HG03439 (cell line): ENCODE measurements at regions not wholly inside any gene's neighbourhood (a gene's known extent, or its start where the extent isn't known, plus 50 kb on each side); places are given as distances from the start of the nearest gene placed in this dataset.

Source experiments
- ATAC-seq: cut with Tn5 transposase; IDR thresholded peaks from one replicate; pipeline ENCODE4 v1.9.1; 2021; ENCODE audit warnings: mild to moderate bottlenecking, moderate library complexity; ENCODE audit not compliant: unreplicated experiment

DNA sequence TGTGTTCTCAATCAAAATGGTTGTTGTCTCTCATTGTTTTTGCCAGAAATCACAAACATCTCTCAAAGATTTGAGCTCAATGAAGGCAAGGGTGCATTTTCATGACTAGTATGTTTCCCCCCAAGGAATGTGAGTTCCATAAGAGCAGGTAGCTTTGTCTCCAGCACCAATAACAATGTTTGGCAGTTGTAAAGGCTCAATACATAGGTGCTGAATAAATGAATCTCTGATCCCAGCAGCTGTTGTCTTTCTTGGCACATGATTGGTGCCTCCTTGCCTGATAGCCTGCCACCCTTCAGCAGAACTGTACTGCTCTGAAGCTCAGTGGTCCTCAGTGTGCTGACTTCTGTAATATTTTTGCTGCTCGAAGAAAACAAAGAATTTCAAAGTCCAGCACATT, 103.1 kb upstream of the CDH11 start:
- ATAC-seq, result no peak

DNA sequence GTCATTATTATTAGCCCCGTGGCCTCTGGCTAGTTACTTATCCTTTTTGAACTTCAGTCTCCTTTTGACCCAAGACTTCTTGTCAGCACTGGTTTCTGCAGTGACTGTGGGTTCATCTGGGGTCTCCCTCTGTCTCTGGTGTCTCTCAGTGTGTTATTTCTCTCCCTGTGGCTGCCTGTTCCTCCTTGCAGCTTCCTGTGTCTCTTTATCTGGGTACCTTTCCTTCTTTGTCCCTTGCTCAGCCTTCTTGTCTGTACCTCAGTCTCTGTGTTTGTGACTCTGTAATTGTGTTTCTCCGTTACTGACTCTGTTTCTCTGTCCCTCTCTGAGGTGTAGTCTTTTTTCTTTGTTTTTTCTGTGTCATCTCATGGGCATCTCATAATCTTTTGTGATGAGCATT, 102.6 kb upstream of the CDH11 start:
- ATAC-seq, result no peak

DNA sequence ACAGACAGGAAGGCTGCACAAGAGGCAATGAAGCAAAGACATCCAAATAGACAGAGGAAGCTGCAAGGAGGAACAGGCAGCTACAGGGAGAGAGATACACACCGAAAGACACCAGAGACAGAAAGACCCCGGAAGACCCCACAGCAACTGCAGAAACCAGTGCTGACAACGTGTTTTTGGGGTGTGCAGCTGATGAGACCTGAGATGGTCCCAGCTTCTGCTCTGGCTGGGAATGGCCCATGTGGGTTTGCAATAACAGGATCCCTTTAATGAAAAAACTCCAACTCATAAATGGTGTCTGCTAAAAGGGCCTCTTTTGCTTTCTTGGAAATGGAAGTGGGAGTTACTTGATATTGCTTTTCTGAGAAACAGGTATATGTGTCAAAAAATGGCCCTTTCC, 101.5 kb upstream of the CDH11 start:
- ATAC-seq, result no peak

DNA sequence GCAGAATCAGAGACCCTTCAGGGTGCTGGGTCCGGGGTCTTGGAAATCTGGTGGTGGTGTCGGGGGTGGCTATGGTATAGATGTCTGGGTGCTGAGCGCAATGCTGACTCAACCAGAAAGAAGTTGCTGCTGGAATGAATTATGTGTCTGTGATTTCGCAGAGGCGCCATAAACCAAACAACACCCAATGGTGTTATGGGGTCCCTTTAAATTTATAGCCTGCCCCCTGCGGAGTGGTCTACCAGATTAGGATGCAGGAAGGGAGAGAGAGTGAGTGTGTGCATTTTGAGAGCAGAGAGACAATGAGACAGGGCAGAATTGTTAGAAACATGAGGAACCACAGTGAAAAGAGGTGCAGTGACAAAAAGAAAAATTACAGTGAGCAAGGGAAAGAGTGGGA, 100.7 kb upstream of the CDH11 start:
- no peak for ATAC-seq

DNA sequence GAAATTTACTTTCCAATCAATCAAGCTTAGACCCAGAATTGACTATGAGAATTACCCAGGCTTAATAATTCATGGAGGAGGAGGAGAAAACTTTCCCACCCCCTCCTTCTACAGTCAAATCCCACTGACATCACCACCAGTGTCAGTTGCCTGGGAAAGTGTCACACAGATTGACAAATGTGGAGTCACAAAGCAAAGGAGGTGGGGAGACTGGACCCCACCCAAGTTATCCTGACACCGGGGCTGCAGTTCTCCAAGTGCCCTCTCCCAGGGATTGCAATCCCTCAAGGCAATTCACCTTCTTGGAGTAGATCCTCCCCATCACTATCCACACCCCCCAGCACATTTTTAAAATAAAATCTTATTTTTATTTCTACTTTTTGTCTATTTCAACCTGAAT, 100.2 kb upstream of the CDH11 start:
- no peak for ATAC-seq

DNA sequence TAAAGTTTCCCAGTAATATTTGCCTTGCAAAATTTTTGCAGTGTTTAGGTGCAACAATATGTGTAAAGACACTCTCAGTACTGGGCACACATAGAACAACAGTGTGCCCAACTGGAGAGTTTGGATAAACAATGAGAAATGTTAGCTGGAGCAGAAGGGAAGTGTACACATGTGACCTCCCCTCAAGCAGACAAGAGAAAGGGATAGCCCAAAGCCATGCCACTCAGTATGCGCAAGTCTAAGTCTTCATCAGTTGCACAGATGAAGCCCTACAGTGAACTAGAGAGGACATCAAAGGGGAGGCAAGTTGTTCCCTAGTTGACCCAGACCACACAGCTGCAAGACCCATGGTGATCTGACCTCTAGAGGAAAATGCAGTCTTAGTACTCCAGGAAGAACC, 97.9 kb upstream of the CDH11 start:
- no peak for ATAC-seq

DNA sequence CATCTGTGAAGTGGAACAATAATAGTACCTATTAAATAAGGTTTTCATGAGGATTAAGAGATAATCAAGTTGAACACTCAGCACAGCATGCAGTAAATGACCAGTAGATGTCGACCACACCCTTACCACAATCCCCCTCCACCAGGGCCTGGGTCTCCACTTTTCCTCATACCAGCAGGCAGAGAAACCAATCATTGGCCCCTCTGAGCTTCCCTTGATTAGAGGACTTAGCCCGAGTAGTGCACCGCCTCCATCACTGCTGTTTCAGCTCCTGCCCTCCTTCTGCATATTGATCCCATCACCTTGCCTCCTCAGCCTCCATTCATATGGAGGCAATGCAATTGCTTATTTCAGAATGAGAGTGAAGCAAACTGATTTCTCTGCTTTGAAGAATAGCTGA, 96.5 kb upstream of the CDH11 start:
- ATAC-seq, result no peak

DNA sequence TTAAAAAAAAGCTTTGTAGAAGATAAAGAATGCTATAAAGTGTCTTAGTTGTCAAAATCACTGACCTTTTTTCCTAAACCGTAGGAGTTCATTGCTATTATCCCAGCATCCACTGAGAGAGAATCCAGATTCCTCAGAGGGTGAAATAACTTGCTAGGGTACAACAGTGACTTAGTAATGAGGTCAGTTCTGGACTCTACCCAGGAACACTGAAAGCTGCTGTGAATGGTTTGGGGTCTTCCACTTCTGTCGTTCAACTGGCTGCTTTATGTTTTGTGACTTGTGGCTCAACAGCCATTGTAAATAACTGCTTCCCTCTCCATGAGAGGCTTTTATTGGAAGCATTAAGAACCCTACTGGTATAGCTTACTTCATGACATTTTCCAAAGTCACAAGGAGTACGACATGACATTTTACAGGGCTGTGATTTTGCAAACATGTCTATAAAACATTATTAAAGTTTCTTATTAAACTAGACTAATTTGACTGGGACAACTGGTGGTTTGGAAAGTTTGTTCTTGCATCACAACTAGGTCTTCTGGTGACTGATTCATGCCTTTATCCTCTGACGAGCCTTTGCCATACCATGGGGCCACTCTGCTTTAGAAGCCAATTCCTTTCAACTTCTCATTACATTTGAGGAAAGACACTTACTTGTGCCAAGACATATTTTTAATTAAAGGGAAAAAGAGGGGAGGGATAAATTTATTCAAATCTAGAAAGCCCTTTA, 92.2 kb upstream of the CDH11 start:
- no peak for ATAC-seq

DNA sequence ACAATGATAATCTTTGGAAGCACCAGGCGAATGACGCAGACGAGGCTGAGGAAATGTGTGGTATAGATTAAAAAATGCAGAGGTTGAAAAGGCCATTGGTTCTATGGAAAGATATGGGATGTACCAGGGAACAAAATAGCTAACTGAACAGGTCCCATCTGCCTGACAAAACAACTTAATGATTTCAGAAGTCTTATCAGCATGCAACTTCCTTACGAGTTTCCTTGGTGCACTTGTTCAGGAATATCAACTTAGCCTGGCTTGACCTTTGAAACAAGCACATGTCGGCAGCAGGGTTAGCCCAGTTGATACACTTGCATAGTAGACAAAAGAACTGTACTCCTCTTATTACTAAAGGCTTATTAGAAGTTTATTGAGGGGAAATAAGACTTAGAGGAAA, 90.9 kb upstream of the CDH11 start:
- no peak for ATAC-seq

DNA sequence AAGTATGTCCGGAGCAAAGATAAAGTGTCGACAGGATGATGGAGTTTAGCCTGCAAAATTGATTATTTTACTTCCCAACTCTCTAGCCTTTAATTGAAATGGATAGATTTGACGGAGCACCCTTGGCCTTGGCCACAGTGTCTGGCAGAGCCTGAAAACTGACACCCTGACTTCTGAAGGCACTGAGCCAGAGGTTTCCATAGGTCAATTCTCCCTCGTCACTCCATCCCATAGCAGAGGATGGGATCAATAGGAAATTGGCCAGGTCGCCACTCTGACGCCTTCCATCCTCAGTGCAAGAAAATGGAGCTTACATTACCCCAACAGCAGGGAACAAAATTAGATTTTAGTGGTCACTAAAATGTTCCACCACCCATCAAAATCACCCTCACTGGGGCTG, 90.4 kb upstream of the CDH11 start:
- ATAC-seq, result no peak

DNA sequence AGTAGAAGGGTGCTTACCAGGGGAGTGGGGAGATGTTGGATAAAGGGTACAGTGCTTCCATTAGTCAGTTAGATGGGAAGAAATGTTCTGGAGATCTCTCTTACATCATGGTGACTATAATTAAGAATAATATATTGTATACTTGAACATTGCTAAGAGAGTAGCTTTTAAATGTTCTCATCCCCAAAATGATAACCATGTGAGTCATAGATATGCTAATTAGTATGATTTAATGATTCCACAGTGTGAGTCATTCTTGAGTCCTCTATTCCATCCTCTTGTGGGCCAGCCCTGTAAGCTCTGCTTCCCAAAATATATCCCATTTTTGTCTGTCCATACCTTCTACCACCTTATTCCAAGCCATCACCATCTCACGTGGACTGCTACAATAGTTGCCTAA, 80.6 kb upstream of the CDH11 start:
- no peak for ATAC-seq

DNA sequence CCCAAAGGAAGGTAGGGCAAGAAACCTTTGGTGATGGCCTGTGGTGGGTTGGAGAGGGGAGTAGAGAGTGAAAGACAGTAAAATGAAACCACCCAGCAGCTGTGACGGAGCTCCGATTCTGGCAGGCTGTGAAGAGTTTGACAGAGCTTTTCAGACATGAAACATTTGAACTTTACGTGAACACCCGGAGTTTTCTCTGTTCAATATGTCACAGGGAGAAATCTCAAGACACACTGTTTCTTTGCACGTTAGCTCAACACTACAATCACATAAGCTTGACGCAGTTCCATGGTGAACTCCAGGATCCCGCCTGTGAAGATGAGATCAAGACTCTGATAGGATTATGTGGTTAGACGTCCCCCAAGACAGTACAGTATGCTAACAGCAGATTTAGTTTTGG, 79.6 kb upstream of the CDH11 start:
- no peak for ATAC-seq

DNA sequence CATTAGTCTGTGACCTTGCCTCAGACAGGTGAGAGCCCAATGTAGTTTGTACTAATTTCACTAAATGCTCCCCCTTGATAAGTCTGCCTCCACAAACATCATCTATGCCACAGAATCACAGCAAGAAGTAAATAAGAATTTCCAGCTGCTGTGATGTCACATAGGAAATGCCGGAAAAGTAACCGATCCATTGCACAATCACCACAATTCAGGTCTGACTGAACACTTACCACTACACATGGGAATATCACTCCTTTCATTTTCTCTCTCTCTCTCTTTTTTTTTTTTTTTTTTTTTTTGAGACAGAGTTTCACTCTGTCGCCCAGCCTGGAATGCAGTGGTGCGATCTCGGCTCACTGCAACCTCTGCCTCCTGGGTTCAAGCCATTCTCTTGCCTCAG, 79.0 kb upstream of the CDH11 start:
- no peak for ATAC-seq

DNA sequence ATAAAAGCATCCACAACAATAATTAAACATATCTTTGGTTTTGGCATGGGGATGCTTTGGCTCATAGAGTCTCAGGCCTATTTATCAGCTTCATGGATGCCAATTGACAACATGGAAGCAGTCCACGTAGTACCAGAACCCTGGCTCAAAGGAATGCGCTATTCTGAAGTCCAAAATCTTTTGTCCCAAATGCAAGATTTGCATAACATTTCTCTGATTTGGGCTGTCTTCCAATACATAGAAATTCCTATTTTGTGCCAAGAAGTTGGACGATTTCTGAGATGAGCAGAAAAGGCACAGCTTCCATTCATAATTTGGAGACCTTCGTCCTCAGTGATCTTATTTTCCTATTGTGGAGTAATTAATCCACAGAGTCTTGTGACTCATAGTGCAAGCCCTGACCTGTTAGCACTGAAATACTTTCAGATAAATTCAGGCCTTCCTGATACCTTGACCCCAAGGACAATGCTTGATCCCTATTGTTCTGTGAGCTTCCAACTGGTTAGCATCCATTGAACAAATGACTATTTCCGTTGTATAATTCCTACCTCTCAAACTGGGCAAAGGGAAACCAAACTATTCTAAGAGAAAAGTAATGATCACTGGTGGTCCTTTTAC, 78.4 kb upstream of the CDH11 start:
- ATAC-seq, result no peak

DNA sequence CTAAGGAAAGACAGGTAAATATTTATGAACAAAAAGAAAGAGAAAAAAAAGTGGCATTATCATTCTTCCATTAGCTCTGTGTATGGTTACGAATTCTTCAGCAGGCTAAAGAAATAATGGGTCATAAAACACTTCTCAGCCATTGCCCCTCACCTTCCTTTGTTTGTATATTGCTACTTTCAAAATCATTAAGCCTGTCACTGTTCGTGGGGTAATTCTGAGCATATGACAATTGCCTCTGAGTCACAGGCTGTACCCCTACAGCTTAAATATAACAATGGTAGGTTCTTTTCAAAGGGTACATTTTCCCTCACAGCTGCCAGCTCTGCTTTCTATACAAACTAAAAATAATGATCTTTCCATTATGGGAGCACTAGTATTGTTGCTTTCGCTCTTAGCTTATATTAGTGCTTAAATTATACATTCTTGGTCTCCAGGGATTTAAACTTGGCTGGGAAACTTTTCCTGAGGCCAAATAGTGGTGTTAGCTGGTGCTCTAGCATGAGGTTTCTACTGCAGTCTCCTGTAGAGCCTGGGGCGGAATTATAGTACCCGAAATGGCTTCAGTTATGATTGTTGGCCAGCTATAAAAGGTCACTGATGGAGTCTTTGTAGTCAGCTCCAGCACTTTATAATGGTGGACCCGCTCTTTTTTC, 74.7 kb upstream of the CDH11 start:
- no peak for ATAC-seq

DNA sequence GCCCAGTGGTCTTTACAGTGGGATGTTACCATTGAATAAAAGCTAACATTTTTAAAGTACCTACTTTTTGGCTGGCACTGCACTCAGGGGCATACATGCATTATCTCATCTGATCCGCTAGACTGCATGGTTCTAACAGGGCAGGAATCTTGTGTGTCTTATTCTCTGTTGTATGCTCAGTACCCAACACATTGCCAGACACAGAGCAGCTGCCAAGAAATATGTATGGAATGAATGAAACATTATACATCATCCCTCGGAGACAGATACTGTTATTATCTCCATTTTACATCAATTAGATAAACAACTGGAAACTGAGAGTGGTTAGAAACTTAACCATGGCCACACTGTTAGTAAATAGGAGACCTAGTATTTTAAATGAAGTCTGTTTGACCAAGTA, 74.1 kb upstream of the CDH11 start:
- no peak for ATAC-seq

DNA sequence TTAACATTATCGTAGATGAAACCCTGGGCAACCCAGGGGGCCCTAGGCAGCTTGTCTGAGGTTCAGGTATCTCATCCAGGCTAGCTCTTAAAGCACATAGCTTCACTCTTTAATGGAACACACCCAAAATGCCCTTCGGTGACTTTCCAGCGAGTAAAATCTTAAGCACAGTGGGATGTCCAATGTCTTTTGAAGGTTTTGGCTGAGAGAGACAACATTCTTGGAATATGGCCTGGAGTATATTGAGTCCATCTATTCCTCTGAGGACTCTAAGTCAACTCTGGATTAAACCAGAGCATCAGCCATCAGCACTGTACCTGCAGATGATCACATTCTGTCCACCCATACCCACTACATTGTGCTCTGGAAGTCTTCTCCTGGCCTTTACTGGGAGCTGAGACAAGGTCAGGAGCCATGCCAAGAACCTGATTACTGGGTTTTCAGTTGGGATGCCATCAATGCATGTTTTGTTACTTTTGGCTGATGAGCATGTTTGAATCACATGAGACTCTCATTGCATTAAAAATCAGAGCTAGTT, 63.4 kb upstream of the CDH11 start:
- ATAC-seq, result no peak

DNA sequence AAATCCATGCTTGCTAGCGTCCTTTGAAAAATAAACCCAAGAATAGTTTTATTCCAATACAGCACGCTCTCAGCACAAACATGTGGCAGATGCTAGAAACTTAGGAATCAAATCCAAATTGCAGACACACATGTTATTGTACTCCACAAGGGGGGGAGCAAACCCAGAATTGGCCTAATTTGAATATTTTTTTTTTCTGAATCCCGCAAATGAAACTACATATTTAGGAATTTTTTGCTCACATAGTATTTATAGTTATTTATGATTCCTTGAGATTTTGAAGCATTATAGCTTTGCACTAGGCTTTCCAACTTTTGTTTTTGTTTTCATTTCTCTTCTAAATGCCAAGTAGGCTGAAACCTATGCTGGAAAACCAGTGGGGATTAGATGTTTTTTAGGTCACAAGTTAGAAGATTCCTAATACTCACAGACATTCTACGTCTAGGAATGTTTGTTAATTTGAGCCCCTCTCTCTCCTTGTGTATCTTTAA, 59.3 kb upstream of the CDH11 start:
- no peak for ATAC-seq

DNA sequence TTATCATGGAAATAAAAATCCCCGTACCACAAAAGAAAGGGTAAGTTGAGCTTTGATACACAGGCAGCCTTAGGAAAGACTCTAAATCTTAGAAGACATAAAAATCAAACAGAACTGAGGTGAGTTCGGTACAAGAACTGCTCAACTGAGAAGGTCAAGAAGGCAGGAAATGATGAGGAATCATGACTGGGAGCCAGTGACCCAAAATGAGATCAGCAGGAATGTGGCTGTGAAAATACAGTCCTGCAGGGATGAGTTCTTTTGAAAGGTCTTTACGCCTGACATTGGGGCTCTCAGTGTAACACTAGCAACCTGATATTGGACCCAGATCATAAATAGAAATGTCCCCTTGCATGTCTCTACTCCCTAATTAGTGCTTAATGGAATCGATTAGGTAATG, 56.3 kb upstream of the CDH11 start:
- no peak for ATAC-seq

DNA sequence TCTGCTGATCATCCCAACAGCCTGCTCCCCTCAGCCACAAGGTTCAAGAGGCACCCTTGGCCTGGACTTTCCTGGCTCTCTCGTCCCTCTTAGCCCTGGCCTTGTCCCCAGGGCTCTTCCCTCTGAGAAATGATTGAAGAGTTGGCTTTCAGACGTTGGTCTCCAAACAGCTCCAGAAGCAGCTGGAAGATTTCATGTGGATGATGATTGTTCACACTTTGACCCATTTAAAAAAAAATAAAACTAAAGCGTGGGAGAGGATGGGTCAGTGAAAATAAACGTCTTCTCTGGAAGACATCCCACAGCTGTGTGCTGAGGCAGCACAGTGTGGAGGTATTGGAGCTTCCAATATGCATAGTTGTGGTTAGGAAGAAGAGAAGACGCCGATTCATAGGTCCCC, 54.7 kb upstream of the CDH11 start:
- no peak for ATAC-seq

DNA sequence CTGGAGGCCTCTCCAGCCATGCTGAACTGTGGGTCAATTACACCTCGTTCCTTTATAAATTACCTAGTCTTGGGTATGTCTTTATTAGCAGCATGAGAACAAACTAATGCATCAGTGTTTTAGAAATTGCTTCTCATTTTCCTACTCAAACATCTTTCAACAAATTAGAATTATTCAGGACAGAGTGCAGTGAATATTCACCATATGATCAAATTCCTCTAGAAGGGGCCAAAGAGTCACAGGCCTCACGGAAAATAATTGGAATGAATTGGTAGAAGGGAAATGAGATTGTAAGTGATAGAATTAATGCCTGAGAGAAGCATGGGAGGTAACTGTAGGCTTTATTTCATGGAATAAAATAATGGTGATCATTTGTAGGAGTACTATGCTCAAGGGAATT, 50.5 kb upstream of the CDH11 start:
- ATAC-seq, result no peak
